Skeletal muscle satellite cell (primary cell): ENCODE measurements at regions not wholly inside any gene's neighbourhood (a gene's known extent, or its start where the extent isn't known, plus 50 kb on each side); places are given as distances from the start of the nearest gene placed in this dataset.

Experiments used
- H3K27me3 ChIP-seq: 2 replicates; pipeline ENCODE4 v1.7.0; 2013; ENCODE audit warnings: low read length; ENCODE audit not compliant: control insufficient read depth, insufficient read depth
- H3K36me3 ChIP-seq: 2 replicates; pipeline ENCODE4 v1.7.0; 2013; ENCODE audit warnings: mild to moderate bottlenecking, control low read depth, low read length; ENCODE audit not compliant: insufficient read depth
- H3K4me1 ChIP-seq: 2 replicates; pipeline ENCODE4 v1.7.0; 2013; ENCODE audit warnings: low read length; ENCODE audit not compliant: control insufficient read depth, insufficient read depth
- H3K4me2 ChIP-seq: 2 replicates; pipeline ENCODE4 v1.7.0; 2013; ENCODE audit warnings: mild to moderate bottlenecking, low read length
- H3K4me3 ChIP-seq: 2 replicates; pipeline ENCODE4 v1.7.0; 2013; ENCODE audit warnings: low read length
- H3K9ac ChIP-seq: 2 replicates; pipeline ENCODE4 v1.7.0; 2013; ENCODE audit warnings: mild to moderate bottlenecking, low read depth, low read length, moderate library complexity
- H3K9me3 ChIP-seq: replicated peaks from 2 replicates; pipeline ENCODE4 v1.7.0; 2013; ENCODE audit warnings: mild to moderate bottlenecking, control low read depth, low read length

DNA sequence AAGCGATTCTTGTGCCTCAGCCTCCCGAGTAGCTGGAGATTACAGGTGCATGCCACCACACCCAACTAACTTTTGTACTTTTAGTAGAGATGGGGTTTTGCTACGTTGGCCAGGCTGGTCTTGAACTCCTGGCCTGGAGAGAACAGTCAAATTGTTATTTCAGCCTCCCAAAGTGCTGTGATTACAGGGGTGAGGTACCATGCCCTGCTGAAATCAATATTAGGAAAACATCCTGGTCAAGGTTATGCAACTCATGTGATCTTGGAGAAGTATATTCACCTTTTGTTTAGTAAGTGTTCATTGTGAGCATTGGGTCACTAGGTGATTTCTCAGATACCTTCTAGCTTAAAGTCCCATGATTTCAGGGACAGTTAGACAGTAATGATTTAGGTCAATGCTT is 167.8 kb downstream of the AASDH start:
- Histone ChIP-seq H3K36me3 (no peaks in the 10 kb centered on the region), H3K9me3 (no peaks in the 10 kb centered on the region), H3K4me2 (no peak overlapping the region), H3K9ac (no peak overlapping the region), H3K4me3 (no peak overlapping the region), H3K27me3 (no peaks in the 10 kb centered on the region), H3K4me1 (peaks cover 11% of the 10 kb centered on the region)

DNA sequence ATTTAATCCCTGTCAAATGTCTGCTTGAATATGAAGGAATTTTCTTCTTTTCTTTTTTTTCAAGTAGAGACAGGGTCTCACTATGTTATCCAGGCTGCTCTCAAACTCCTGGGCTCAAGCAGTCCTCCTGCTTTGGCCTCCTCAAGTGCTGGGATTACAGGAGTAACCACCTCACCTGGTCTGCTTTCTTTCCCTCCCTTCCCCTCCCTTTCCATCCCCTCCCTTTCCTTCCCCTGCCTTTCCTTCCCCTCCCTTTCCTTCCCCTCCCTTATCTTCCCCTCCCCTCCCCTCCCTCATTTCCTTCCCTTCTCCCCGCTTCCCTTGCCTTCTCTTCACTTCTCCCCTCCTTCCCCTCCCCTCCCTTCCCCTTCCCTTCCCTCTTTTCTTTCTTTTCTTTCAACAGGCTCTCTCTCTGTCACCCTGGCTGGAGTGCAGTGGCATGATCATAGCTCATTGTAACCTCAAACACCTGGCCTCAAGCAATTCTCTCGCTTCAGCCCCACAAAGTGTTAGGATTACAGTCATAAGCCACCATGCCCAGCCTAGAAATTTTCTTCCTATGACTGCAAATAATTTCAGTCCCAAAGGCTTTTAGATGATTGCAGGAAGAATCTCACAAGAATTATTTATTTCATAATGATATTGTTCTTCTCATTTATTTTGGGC is 168.9 kb downstream of the AASDH start:
- no peaks in the 10 kb centered on the region for H3K27me3 ChIP-seq
- H3K9me3 ChIP-seq: no peaks in the 10 kb centered on the region
- peaks cover 11% of the 10 kb centered on the region for H3K4me1 ChIP-seq
- H3K9ac ChIP-seq: no peak overlapping the region
- no peaks in the 10 kb centered on the region for H3K36me3 ChIP-seq
- no peak overlapping the region for H3K4me2 ChIP-seq
- H3K4me3 ChIP-seq: no peak overlapping the region

DNA sequence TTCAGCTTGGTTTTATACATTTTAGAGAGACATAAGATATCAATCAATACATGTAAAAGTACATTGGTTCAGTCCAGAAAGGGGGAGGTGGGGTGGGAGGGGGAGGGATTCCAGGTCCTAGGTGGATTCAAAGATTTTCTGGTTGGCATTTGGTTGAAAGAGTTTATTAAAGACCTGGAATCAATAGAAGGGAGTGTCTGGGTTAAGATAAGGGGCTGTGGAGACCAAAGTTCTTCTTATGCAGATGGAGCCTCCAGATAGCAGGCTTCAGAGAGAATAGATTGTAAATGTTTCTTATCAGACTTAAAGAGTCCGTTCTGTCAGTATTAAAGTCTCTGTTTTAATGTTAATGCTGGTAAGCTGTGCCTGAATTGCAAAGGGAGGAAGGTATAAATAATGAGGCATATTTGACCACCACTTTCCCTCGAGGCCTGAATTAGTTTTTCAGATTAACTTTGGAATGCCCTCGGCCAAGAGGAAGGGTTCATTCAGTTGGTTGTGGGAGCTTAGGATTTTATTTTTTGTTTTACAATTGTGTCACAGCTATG is 169.9 kb downstream of the AASDH start:
- H3K4me1 ChIP-seq: peaks cover 11% of the 10 kb centered on the region
- no peaks in the 10 kb centered on the region for H3K36me3 ChIP-seq
- no peaks in the 10 kb centered on the region for H3K27me3 ChIP-seq
- no peak overlapping the region for H3K9ac ChIP-seq
- no peak overlapping the region for H3K4me2 ChIP-seq
- H3K4me3 ChIP-seq: no peak overlapping the region
- no peaks in the 10 kb centered on the region for H3K9me3 ChIP-seq

DNA sequence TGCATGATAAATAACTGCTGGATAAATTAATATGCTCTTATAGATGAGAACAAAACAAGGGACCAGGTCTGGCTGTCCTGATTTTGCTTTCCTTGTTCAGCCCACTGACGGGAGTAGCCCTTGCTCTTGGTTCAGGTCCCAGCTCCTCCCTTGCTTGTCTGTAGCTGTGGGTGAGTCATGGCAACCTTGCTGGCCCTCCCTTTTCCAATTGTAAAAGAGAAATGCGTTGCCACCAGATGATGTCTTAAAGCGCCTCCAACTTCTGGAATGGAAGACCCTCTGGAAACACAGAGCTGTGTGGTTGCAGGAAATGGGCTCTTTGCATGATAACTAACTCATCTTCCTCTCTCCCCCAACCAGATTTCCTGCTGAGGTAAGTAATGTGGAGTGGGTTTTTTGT is 171.4 kb downstream of the AASDH start:
- Histone ChIP-seq H3K4me1 (peaks cover 11% of the 10 kb centered on the region), H3K9ac (no peak overlapping the region), H3K4me3 (no peak overlapping the region), H3K36me3 (no peaks in the 10 kb centered on the region), H3K27me3 (no peaks in the 10 kb centered on the region), H3K9me3 (no peaks in the 10 kb centered on the region), H3K4me2 (no peak overlapping the region)

DNA sequence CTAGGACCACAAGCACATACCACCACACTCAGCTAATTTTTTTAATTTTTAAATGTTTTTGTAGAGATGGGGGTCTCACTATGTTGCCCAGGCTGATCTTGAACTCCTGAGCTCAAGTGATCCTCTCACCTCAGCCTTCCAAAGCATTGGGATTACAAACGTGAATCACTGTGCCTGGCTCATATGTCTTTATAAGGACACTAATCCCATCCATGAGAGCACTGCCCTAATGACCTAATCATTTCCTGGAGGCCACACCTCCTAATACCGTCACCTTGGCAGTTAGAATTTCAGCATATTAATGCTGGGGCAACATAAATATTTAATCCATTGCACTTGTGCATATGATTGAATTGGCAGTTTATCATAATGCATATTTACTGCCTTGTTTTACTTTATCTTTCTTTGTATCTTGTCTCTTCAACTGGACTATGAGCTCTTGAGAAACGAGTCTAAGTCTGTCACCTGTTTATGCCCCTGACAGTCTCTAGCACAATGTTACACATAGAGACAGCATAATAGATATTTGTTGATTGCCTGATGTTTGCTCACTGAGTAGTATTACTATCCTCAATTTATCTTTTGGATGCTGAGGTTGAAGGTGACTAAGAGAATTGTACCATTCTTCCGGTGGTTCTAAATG is 172.0 kb downstream of the AASDH start:
- no peak overlapping the region for H3K9ac ChIP-seq
- peaks cover 10% of the 10 kb centered on the region for H3K4me1 ChIP-seq
- no peak overlapping the region for H3K4me3 ChIP-seq

DNA sequence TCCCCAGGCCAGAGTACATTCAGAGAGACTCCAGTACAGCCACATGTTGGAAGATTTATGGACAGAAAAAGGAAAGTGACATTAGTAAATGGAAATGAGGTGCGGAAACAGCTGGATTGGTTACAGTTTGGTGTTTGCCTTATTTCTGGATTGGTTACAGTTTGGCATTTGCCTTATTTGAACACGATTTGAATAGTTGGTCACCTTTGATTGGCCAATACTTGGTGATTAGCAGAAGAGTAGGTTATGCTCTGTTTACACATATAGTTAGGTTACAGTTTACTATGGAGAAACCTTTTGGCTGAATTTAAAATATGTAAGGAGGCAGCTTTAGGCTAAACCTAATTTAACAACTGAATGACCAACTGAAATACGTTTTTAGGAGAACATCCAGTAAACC is 173.7 kb downstream of the AASDH start:
- Histone ChIP-seq H3K4me3 (no peak overlapping the region), H3K9me3 (no peaks in the 10 kb centered on the region), H3K4me2 (no peak overlapping the region), H3K27me3 (no peaks in the 10 kb centered on the region), H3K4me1 (peaks cover 6% of the 10 kb centered on the region), H3K36me3 (no peaks in the 10 kb centered on the region), H3K9ac (no peak overlapping the region)

More for the DNA sequence above, 172.0 kb downstream of the AASDH start:
- Histone ChIP-seq H3K4me2 (no peak overlapping the region), H3K9me3 (no peaks in the 10 kb centered on the region), H3K27me3 (no peaks in the 10 kb centered on the region), H3K36me3 (no peaks in the 10 kb centered on the region)

DNA sequence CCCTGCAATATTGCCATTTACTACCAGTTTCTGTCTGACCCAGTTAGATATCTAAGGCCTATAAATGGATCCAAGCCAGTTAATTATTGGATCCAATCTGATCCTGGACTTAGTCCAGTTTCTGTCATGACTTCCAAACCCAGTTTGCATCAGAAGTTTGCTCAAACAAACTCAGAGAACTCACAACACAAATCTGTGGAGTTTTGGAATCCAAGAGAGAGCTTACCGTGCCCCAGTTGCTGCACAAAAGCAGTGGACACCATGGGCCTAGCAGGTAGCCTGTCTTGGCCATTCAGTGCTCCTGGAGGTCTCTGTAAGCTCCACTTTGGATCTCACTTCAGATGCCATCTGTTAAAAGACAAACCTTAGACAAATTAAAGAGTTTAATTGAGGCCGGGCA is 174.5 kb downstream of the AASDH start:
- Histone ChIP-seq H3K4me1 (peaks cover 6% of the 10 kb centered on the region), H3K36me3 (no peaks in the 10 kb centered on the region), H3K4me2 (no peak overlapping the region), H3K27me3 (no peaks in the 10 kb centered on the region), H3K9ac (no peak overlapping the region), H3K9me3 (no peaks in the 10 kb centered on the region), H3K4me3 (no peak overlapping the region)

DNA sequence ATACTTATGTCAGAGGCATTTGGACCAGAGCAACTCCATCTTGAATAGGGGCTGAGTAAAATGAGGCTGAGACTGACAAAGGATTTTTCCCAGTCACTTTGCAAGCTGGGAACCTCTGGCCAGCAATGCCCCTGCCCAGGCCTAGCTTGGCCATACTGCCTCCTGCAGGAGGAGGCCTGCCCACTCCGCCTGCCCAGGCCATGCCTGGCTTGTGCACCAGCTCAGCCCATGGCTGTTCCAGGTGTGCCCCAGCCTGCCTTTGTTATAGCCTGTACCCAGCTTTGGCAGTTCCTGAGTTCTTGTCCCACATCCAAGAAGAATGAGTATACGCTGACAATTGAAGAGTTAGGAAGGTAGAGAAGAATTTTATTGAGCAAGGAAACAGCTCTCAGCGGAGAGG is 176.1 kb downstream of the AASDH start:
- H3K27me3 ChIP-seq: no peaks in the 10 kb centered on the region
- no peak overlapping the region for H3K4me3 ChIP-seq
- H3K36me3 ChIP-seq: no peaks in the 10 kb centered on the region
- peaks cover 6% of the 10 kb centered on the region for H3K4me1 ChIP-seq
- no peak overlapping the region for H3K4me2 ChIP-seq
- H3K9ac ChIP-seq: no peak overlapping the region
- no peaks in the 10 kb centered on the region for H3K9me3 ChIP-seq

DNA sequence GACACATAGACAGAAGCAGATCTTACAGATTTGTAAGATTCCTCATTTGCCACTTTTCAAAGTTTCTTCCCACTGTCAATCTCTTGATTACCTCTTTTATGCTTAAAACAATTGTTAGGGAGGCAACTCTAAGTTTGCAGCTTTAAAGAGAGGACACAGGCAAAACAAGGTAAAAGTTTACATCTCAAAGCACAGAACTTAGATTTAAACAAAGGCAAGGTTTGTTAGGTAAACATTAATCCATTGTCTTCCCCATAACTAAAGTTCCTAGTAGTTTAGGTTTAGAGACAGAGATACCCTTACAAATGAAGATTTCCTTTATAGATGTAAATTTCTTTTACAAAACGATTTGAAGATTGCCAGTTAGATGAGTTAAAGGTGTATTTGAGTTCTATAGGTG is 176.9 kb downstream of the AASDH start:
- no peaks in the 10 kb centered on the region for H3K36me3 ChIP-seq
- H3K4me1 ChIP-seq: no peaks in the 10 kb centered on the region
- H3K9me3 ChIP-seq: no peaks in the 10 kb centered on the region
- no peak overlapping the region for H3K9ac ChIP-seq
- H3K4me2 ChIP-seq: no peak overlapping the region
- no peak overlapping the region for H3K4me3 ChIP-seq
- no peaks in the 10 kb centered on the region for H3K27me3 ChIP-seq

DNA sequence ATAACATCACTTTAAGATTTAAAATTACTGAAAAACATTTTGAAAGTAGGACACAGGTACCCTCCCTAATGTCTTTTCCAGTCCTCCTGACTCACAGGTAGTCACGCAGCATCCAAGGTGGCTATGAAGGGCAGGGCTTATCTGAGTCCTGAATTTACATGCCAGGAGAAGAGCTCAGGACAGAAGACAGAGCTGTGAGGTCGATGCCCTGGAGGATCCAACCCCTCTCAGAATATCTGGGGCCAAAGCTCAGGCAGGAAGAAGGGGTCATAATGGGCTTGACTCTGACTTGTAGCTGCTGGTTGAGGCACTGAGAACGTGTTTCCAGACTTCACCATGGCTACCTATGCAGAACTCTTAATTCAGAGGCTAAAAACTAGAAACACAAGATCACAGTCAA is 177.5 kb downstream of the AASDH start:
- H3K4me3 ChIP-seq: no peak overlapping the region

DNA sequence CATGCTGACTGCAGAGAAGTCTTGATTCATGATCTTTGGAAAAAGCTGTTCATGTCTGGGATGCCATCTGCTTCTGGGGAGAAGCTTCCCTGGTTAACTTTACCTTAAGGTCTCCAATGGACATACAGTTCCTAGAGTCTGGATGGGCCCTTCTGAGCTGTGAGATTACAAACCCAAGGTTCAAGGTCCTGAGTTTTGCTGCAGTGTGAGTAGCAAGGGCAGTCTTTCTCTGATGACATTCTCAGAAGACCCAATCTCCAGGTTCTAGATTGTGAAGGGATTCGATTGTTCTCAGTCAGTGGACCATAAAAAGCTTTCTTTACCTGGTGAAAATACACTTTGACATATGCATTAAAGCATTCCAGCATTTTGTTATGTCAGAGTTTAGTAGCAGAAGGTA is 179.2 kb downstream of the AASDH start:
- H3K4me3 ChIP-seq: no peak overlapping the region
- H3K27me3 ChIP-seq: no peaks in the 10 kb centered on the region
- no peaks in the 10 kb centered on the region for H3K9me3 ChIP-seq
- no peaks in the 10 kb centered on the region for H3K4me1 ChIP-seq
- H3K36me3 ChIP-seq: no peaks in the 10 kb centered on the region
- H3K4me2 ChIP-seq: no peak overlapping the region
- no peak overlapping the region for H3K9ac ChIP-seq

More for the DNA sequence above, 177.5 kb downstream of the AASDH start:
- H3K9ac ChIP-seq: no peak overlapping the region
- no peak overlapping the region for H3K4me2 ChIP-seq
- no peaks in the 10 kb centered on the region for H3K36me3 ChIP-seq
- no peaks in the 10 kb centered on the region for H3K27me3 ChIP-seq
- no peaks in the 10 kb centered on the region for H3K4me1 ChIP-seq
- no peaks in the 10 kb centered on the region for H3K9me3 ChIP-seq

DNA sequence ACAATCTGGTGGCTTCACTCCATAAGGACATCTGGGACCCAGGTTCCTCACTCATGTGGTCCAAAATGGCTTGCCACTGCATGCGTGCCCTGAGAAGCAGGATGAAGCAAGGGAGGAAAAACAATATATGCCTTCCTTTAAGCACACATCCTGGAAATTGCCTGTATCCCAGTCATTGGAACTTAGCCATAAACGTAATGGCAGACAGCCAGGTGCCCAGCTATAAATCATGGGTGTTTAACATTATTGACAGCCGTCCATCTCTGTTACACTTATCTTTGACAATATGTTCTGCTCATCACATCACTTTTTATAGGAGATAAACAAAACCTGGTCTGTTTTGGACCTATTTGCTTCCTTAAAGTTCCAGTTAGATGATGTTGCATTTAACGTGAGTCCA is 181.0 kb downstream of the AASDH start:
- H3K9ac ChIP-seq: no peak overlapping the region
- no peaks in the 10 kb centered on the region for H3K9me3 ChIP-seq
- H3K27me3 ChIP-seq: no peaks in the 10 kb centered on the region

More for the DNA sequence above, 181.0 kb downstream of the AASDH start:
- Histone ChIP-seq H3K4me2 (no peak overlapping the region), H3K4me3 (no peak overlapping the region), H3K4me1 (no peaks in the 10 kb centered on the region), H3K36me3 (no peaks in the 10 kb centered on the region)
